Hepatocyte (in vitro differentiated cells): ENCODE measurements at regions not wholly inside any gene's neighbourhood (a gene's known extent, or its start where the extent isn't known, plus 50 kb on each side); places are given as distances from the start of the nearest gene placed in this dataset.

Source experiments
- DNase-seq: peaks from one replicate; pipeline ENCODE4 v3.0.0-alpha.2; 2016; ENCODE audit warnings: low spot score
- H2AFZ ChIP-seq: fragments of 200-600 bp; sonication (generic); 2 replicates; pipeline ENCODE4 v1.6.0; 2016; ENCODE audit warnings: antibody characterized with exemption, mild to moderate bottlenecking
- H3K27ac ChIP-seq: fragments of 200-600 bp; sonication (generic); 2 replicates; pipeline ENCODE4 v1.5.1; 2016; ENCODE audit warnings: mild to moderate bottlenecking
- H3K27me3 ChIP-seq: fragments of 200-600 bp; sonication (generic); 2 replicates; pipeline ENCODE4 v1.6.1; 2016
- H3K36me3 ChIP-seq: fragments of 200-600 bp; sonication (generic); replicated peaks from 2 replicates; pipeline ENCODE4 v1.5.1; 2016; ENCODE audit warnings: low read depth; ENCODE audit not compliant: insufficient read depth
- H3K4me1 ChIP-seq: fragments of 200-600 bp; sonication (generic); 2 replicates; pipeline ENCODE4 v1.5.1; 2016; ENCODE audit warnings: mild to moderate bottlenecking, moderate library complexity; ENCODE audit not compliant: insufficient read depth
- H3K4me2 ChIP-seq: fragments of 200-600 bp; sonication (generic); 2 replicates; pipeline ENCODE4 v1.6.0; 2016
- H3K4me3 ChIP-seq: fragments of 200-600 bp; sonication (generic); 2 replicates; pipeline ENCODE4 v1.5.1; 2016; ENCODE audit warnings: mild to moderate bottlenecking
- H3K79me2 ChIP-seq: fragments of 200-600 bp; sonication (generic); 2 replicates; pipeline ENCODE4 v1.6.0; 2017; ENCODE audit warnings: mild to moderate bottlenecking
- H3K9me2 ChIP-seq: fragments of 200-600 bp; sonication (generic); replicated peaks from 2 replicates; pipeline ENCODE4 v1.6.0; 2017; ENCODE audit warnings: mild to moderate bottlenecking; ENCODE audit not compliant: insufficient read depth
- H3K9me3 ChIP-seq: fragments of 200-600 bp; sonication (generic); 2 replicates; pipeline ENCODE4 v1.5.1; 2016; ENCODE audit warnings: low read depth, mild to moderate bottlenecking
- H4K20me1 ChIP-seq: fragments of 200-600 bp; sonication (generic); 2 replicates; pipeline ENCODE4 v1.6.0; 2016; ENCODE audit warnings: mild to moderate bottlenecking; ENCODE audit not compliant: insufficient read depth, poor library complexity, severe bottlenecking
- EZH2 ChIP-seq: fragments of 200-600 bp; sonication (generic); IDR thresholded peaks from 2 replicates; pipeline ENCODE4 v1.6.1; 2016; ENCODE audit warnings: antibody characterized with exemption, mild to moderate bottlenecking, borderline replicate concordance
- EZH2phosphoT487 ChIP-seq: fragments of 200-600 bp; sonication (generic); IDR thresholded peaks from one replicate; pipeline ENCODE4 v1.6.1; 2018; ENCODE audit warnings: antibody characterized with exemption, mild to moderate bottlenecking, low read depth, moderate library complexity; ENCODE audit not compliant: unreplicated experiment, severe bottlenecking
- WGBS: methylation state at CpG from one replicate; pipeline ENCODE4 v1.1.6; 2016; ENCODE audit warnings: low lambda C conversion rate; ENCODE audit errors: missing lambda C conversion rate; 5-methylcytosine and 5-hydroxymethylcytosine counted together
- TF ChIP-seq, protein P1 (sequence below): fragments of 200-600 bp; sonication (generic); IDR thresholded peaks from 2 replicates; pipeline ENCODE4 v1.5.1; 2016; ENCODE audit warnings: antibody characterized with exemption, mild to moderate bottlenecking; ENCODE audit not compliant: poor library complexity

DNA sequence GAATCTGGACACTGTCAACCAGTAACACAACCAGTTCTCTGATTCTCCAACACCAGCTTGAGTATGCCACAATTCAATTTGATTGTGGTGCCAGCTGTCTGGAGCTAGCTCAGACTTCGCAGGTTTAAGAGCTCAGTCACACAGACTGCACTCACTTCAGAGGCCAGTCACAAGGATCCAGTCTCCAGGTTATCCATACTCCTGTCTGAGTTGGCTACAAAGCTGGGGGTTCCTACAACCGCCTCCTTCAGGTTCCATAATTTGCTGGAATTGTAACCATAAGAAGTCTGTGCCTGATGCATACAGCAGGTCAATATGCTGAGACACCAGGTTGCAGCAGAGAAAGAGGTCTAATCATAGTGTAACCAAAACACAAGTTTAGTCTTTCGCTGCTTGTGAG, 70.5 kb upstream of the CPSF6 start:
- no peaks in the 10 kb centered on the region for H3K27me3 ChIP-seq
- no peak for DNase-seq
- no peak overlapping the region for H3K27ac ChIP-seq
- H4K20me1 ChIP-seq: no peaks in the 10 kb centered on the region
- H3K4me3 ChIP-seq: no peak overlapping the region
- no peak for TF ChIP-seq EZH2
- TF ChIP-seq, protein P1, sequence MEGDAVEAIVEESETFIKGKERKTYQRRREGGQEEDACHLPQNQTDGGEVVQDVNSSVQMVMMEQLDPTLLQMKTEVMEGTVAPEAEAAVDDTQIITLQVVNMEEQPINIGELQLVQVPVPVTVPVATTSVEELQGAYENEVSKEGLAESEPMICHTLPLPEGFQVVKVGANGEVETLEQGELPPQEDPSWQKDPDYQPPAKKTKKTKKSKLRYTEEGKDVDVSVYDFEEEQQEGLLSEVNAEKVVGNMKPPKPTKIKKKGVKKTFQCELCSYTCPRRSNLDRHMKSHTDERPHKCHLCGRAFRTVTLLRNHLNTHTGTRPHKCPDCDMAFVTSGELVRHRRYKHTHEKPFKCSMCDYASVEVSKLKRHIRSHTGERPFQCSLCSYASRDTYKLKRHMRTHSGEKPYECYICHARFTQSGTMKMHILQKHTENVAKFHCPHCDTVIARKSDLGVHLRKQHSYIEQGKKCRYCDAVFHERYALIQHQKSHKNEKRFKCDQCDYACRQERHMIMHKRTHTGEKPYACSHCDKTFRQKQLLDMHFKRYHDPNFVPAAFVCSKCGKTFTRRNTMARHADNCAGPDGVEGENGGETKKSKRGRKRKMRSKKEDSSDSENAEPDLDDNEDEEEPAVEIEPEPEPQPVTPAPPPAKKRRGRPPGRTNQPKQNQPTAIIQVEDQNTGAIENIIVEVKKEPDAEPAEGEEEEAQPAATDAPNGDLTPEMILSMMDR: no peak
- TF ChIP-seq EZH2phosphoT487: no peak
- no peaks in the 10 kb centered on the region for H3K4me1 ChIP-seq
- 74% methylated on average over 3 of the region's 3 CpGs for WGBS
- H3K4me2 ChIP-seq: no peak overlapping the region
- no peak overlapping the region for H2AFZ ChIP-seq
- H3K9me3 ChIP-seq: no peaks in the 10 kb centered on the region
- H3K79me2 ChIP-seq: no peaks in the 10 kb centered on the region
- H3K36me3 ChIP-seq: no peaks in the 10 kb centered on the region
- H3K9me2 ChIP-seq: no peaks in the 10 kb centered on the region

DNA sequence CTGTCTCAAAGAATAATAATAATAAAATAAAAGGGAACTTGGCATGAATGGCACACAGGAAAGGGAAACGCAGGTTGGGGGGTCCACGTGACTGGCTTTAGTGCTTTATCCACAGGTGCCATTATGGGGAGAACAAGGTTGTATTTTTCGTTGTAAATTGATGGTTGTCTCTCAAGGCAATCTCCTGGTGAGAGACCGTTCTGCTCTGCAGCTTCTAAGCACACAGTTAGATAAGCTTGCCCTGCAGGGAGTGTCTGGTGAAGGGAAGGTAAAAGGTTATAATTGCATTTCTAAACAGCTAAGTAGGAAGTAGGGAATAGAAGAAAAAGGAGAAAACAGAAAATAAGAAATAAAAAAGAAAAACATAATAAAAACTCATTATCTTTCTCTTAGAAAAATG, 69.1 kb upstream of the CPSF6 start:
- H3K27me3 ChIP-seq: no peaks in the 10 kb centered on the region
- no peaks in the 10 kb centered on the region for H4K20me1 ChIP-seq
- no peaks in the 10 kb centered on the region for H3K4me1 ChIP-seq
- no peak overlapping the region for H3K4me2 ChIP-seq
- H2AFZ ChIP-seq: peak overlapping the region; percentile 20
- H3K36me3 ChIP-seq: no peaks in the 10 kb centered on the region
- TF ChIP-seq, protein P1: no peak
- TF ChIP-seq EZH2phosphoT487 (no peak), EZH2 (no peak)
- H3K9me3 ChIP-seq: no peaks in the 10 kb centered on the region
- no peaks in the 10 kb centered on the region for H3K79me2 ChIP-seq
- no peak overlapping the region for H3K4me3 ChIP-seq
- WGBS: 33% methylated on average over 4 of the region's 4 CpGs
- no peak overlapping the region for H3K27ac ChIP-seq
- no peaks in the 10 kb centered on the region for H3K9me2 ChIP-seq
- no peak for DNase-seq

DNA sequence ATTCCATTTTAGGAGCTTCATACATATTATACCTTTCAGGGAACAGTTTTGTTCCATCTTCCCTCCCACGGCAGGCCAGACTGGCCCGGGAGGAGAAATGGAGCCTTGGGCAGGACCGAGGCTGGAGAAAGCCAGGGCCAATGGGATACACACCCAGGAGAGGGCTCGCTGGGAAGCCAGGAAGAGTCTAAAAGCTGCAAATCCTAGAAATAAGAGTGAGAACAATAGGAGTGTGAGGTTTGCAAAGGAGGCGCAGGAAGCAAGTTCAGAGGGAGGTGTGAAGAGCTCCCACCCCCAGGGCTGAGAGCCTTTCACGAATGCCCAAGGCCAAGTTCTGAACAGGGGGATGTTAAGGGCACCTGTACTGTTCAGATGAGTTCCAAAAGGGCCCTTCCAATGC, 67.5 kb upstream of the CPSF6 start:
- no peaks in the 10 kb centered on the region for H4K20me1 ChIP-seq
- 60% methylated on average over 6 of the region's 6 CpGs for WGBS
- H3K4me2 ChIP-seq: no peak overlapping the region
- H3K9me2 ChIP-seq: no peaks in the 10 kb centered on the region
- no peaks in the 10 kb centered on the region for H3K36me3 ChIP-seq
- no peak overlapping the region for H3K4me3 ChIP-seq
- no peak for DNase-seq
- TF ChIP-seq EZH2: no peak
- TF ChIP-seq, protein P1: no peak
- no peak for TF ChIP-seq EZH2phosphoT487
- H3K9me3 ChIP-seq: no peaks in the 10 kb centered on the region
- H3K4me1 ChIP-seq: no peaks in the 10 kb centered on the region
- no peak overlapping the region for H3K27ac ChIP-seq
- no peaks in the 10 kb centered on the region for H3K27me3 ChIP-seq
- H3K79me2 ChIP-seq: no peaks in the 10 kb centered on the region
- no peak overlapping the region for H2AFZ ChIP-seq

DNA sequence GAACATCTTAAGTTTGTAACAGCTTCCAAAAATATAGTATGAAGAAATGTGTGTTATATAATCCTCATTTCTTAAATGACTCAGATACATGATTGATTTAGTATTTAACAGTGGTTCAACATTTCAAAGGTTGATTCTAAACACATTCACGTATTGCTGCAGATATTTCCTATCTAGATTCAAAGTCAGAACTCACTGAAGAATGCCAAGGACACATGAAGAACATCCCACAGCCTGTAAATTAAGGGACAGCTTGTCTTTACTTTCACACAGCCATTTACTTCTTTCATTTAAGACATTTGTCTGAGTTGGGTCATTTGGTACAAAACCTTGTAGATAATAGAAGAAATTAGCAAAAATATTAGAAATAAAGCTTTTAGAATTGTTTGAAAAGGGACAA, 66.9 kb upstream of the CPSF6 start:
- no peak overlapping the region for H3K27ac ChIP-seq
- no peak for TF ChIP-seq EZH2
- TF ChIP-seq, protein P1: no peak

More for the DNA sequence above, 66.9 kb upstream of the CPSF6 start:
- H3K36me3 ChIP-seq: no peaks in the 10 kb centered on the region
- H4K20me1 ChIP-seq: no peaks in the 10 kb centered on the region
- 83% methylated on average over 1 of the region's 1 CpG for WGBS
- H3K9me3 ChIP-seq: no peaks in the 10 kb centered on the region
- H3K4me3 ChIP-seq: no peak overlapping the region
- H3K9me2 ChIP-seq: no peaks in the 10 kb centered on the region
- H3K4me2 ChIP-seq: no peak overlapping the region
- no peaks in the 10 kb centered on the region for H3K79me2 ChIP-seq
- DNase-seq: no peak
- H3K4me1 ChIP-seq: no peaks in the 10 kb centered on the region
- H2AFZ ChIP-seq: no peak overlapping the region
- no peaks in the 10 kb centered on the region for H3K27me3 ChIP-seq
